GM19395 (cell line): ENCODE measurements at regions not wholly inside any gene's neighbourhood (a gene's known extent, or its start where the extent isn't known, plus 50 kb on each side); places are given as distances from the start of the nearest gene placed in this dataset.

Source experiments
- ATAC-seq: cut with Tn5 transposase; IDR thresholded peaks from one replicate; pipeline ENCODE4 v1.9.1; 2021; ENCODE audit warnings: mild to moderate bottlenecking, moderate library complexity; ENCODE audit not compliant: unreplicated experiment

DNA sequence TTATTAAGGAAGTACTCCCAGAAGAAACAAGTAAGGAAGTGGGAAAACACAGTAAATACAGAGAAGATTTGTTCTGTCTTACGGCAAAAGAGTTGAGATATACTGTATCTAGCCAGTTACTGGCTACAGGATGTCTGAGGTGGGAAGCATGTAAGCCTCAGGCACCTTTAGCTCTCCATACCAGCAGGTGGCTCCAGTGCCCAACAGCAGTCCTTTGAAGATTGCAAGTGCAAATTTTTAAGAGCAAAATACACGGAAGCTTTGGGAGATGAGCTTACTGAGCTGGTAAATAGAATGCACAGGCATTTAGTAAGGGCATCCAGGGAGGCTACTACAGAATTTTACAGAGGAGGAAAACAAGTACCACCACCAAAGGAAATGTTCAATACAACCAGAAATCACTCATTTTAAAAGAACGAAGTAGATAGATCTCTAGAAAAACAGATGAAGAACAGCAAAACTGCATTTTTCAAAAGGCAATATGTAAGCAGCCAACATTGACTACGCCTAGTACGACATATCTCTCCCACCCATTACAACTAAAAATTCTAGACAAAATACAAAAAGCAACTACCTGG lies 57.9 kb upstream of the VSTM2B start:
- no peak for ATAC-seq

DNA sequence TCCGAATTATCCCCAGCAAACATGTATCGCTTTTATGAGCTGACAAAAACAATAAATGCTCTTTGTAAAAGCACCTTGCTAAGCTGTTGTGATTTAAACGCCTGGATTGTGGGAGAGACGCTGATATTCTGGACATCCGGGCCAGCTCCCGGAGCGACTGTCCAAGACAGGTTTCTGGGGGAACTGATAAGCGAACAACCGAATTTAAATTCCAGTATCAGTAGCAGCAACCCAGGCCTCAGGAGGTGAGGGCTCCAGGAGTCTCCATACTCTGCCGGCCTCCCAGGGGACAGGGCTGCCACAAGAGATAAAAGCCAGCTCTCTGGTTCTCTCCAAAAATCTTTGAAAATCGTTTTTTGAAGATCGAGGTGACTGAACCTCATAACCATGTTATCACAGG lies 50.3 kb upstream of the VSTM2B start:
- no peak for ATAC-seq
